Bronchial epithelial cell (primary cell): ENCODE measurements at regions not wholly inside any gene's neighbourhood (a gene's known extent, or its start where the extent isn't known, plus 50 kb on each side); places are given as distances from the start of the nearest gene placed in this dataset.

Source experiments
- DNase-seq: peaks from one replicate; pipeline ENCODE4 v3.0.0-alpha.2; 2010; ENCODE audit warnings: low read depth
- FAIRE-seq: peaks from 2 replicates; lab custom pipeline; 2011; peaks lifted over from hg19 to GRCh38; lab: Jason Lieb, UNC
- H3K27me3 ChIP-seq: 2 replicates; pipeline ENCODE4 v1.5.1; 2011; ENCODE audit warnings: low read length; ENCODE audit not compliant: control insufficient read depth, insufficient read depth
- H3K36me3 ChIP-seq: 2 replicates; pipeline ENCODE4 v1.5.1; 2011; ENCODE audit warnings: low read length; ENCODE audit not compliant: control insufficient read depth, insufficient read depth
- H3K4me3 ChIP-seq: 2 replicates; pipeline ENCODE4 v1.5.1; 2011; ENCODE audit warnings: mild to moderate bottlenecking, low read depth, low read length, control low read depth
- CTCF ChIP-seq: IDR thresholded peaks from 2 replicates; pipeline ENCODE4 v1.5.1; 2011; ENCODE audit warnings: mild to moderate bottlenecking, moderate library complexity, low read length, control low read depth, inconsistent platforms; ENCODE audit not compliant: insufficient read depth, severe bottlenecking

- H3K27me3 ChIP-seq: no peaks in the 10 kb centered on the region
- no peak for TF ChIP-seq CTCF
- H3K36me3 ChIP-seq: no peaks in the 10 kb centered on the region
- no peak overlapping the region for H3K4me3 ChIP-seq
- FAIRE-seq (no peak), DNase-seq (no peak)
Observed at GRCh38 chr12:92614001-92614400, 88.8 kb upstream of the PLEKHG7 start.

- DNase-seq (peak; percentile 91), FAIRE-seq (no peak)
- H3K27me3 ChIP-seq: no peaks in the 10 kb centered on the region
- TF ChIP-seq CTCF: no peak
- no peak overlapping the region for H3K4me3 ChIP-seq
- H3K36me3 ChIP-seq: no peaks in the 10 kb centered on the region
Observed at GRCh38 chr12:92612611-92613010, 90.2 kb upstream of the PLEKHG7 start.

GRCh38 chr12:92608151-92609091, 94.4 kb upstream of the PLEKHG7 start:
- FAIRE-seq (no peak), DNase-seq (peak; percentile 75)

GRCh38 chr12:92606956-92607355, 95.8 kb upstream of the PLEKHG7 start:
- Histone ChIP-seq H3K36me3 (no peaks in the 10 kb centered on the region), H3K27me3 (no peaks in the 10 kb centered on the region), H3K4me3 (no peak overlapping the region)
- FAIRE-seq (no peak), DNase-seq (no peak)
- no peak for TF ChIP-seq CTCF

More at GRCh38 chr12:92608151-92609091, 94.4 kb upstream of the PLEKHG7 start:
- Histone ChIP-seq H3K27me3 (no peaks in the 10 kb centered on the region), H3K36me3 (no peaks in the 10 kb centered on the region), H3K4me3 (no peak overlapping the region)
- TF ChIP-seq CTCF: peak; percentile 52

GRCh38 chr12:92605621-92606170, 97.1 kb upstream of the PLEKHG7 start:
- no peaks in the 10 kb centered on the region for H3K36me3 ChIP-seq
- no peak for DNase-seq
- FAIRE-seq: no peak
- no peak for TF ChIP-seq CTCF
- H3K4me3 ChIP-seq: no peak overlapping the region
- no peaks in the 10 kb centered on the region for H3K27me3 ChIP-seq
